Activated naive CD8-positive, alpha-beta T cell treated with anti-CD3 and anti-CD28 coated beads, Interleukin-2, amount 10 ng/mL, durations not matched to agents 7 days and 5 days (primary cell): ENCODE measurements at regions not wholly inside any gene's neighbourhood (a gene's known extent, or its start where the extent isn't known, plus 50 kb on each side); places are given as distances from the start of the nearest gene placed in this dataset.

Experiments
- ATAC-seq: fragments of 150-1000 bp; cut with Tn5 transposase; one replicate; pipeline ENCODE4 v1.10.0; 2021; ENCODE audit warnings: low read depth, moderate library complexity
- POLR2A ChIA-PET: fragments of 350-600 bp; sonication (Branson Sonifier 250); formaldehyde crosslinking; loops from one replicate; lab custom pipeline; 2021; ENCODE audit warnings: antibody characterized with exemption; lab: Charles Lee
- DNase-seq: peaks from one replicate; pipeline ENCODE4 v3.0.0; 2021
- H3K27ac Mint-ChIP-seq: one replicate; pipeline ENCODE4 v1.8.0; 2022; ENCODE audit warnings: mild to moderate bottlenecking, mixed read lengths
- H3K27me3 Mint-ChIP-seq: one replicate; pipeline ENCODE4 v1.8.0; 2022; ENCODE audit warnings: mild to moderate bottlenecking, moderate library complexity, mixed read lengths
- H3K36me3 Mint-ChIP-seq: one replicate; pipeline ENCODE4 v1.8.0; 2021; ENCODE audit warnings: mild to moderate bottlenecking, mixed read lengths
- H3K4me1 Mint-ChIP-seq: one replicate; pipeline ENCODE4 v1.8.0; 2021; ENCODE audit warnings: mixed read lengths
- H3K4me3 Mint-ChIP-seq: one replicate; pipeline ENCODE4 v1.8.0; 2022; ENCODE audit warnings: mild to moderate bottlenecking, moderate library complexity, mixed read lengths
- H3K9me3 Mint-ChIP-seq: one replicate; pipeline ENCODE4 v1.8.0; 2021; ENCODE audit warnings: mixed read lengths

DNA sequence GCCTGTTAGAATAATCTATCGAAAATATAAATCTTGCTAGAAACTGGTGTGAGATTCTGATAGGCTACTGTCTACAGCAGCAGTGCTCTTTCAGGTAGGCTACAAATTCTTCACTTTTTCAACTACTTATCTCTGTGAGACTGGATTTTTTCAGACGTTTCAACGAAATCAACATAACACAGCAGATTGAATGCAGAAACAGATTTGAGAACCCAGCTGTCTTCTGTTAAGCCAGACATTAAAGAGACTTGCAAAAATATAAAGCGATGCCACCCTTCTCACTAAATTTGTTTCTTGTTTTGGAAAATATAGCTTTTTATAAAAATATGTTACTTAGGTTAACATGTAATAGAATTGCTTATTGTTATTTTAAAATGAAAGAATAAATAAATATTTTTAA lies 140.6 kb upstream of the PHACTR1 start:
- DNase-seq: no peak
- H3K36me3 Mint-ChIP-seq: no peaks in the 10 kb centered on the region
- no peaks in the 10 kb centered on the region for H3K4me1 Mint-ChIP-seq
- no peak for ATAC-seq
- peaks cover 1% of the 10 kb centered on the region for H3K27me3 Mint-ChIP-seq
- H3K9me3 Mint-ChIP-seq: no peaks in the 10 kb centered on the region
- H3K4me3 Mint-ChIP-seq: no peak overlapping the region
- POLR2A ChIA-PET: no interaction called here
- no peak overlapping the region for H3K27ac Mint-ChIP-seq

DNA sequence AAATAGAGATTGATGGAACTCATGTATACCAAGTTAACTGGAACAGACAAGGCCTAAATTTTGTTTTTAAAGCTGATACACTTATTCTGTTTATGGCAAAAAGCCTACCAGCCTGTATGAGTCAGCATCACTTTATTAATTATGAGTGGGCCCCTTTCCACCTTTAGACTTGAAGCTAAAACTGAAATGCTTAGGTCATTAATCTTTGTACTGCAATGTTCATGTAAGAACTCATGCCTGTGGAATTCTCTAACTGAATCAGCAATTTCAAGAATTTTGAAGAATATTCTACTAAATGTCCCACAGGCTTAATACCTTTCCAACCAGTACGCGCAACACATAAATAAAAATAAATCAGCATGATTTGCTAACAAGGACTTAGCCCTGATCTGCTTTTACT lies 140.2 kb upstream of the PHACTR1 start:
- Mint-ChIP-seq H3K4me1 (no peaks in the 10 kb centered on the region), H3K27ac (no peak overlapping the region), H3K9me3 (no peaks in the 10 kb centered on the region), H3K36me3 (no peaks in the 10 kb centered on the region), H3K4me3 (no peak overlapping the region), H3K27me3 (peaks cover 1% of the 10 kb centered on the region)
- POLR2A ChIA-PET: no interaction called here
- DNase-seq: no peak
- ATAC-seq: no peak

DNA sequence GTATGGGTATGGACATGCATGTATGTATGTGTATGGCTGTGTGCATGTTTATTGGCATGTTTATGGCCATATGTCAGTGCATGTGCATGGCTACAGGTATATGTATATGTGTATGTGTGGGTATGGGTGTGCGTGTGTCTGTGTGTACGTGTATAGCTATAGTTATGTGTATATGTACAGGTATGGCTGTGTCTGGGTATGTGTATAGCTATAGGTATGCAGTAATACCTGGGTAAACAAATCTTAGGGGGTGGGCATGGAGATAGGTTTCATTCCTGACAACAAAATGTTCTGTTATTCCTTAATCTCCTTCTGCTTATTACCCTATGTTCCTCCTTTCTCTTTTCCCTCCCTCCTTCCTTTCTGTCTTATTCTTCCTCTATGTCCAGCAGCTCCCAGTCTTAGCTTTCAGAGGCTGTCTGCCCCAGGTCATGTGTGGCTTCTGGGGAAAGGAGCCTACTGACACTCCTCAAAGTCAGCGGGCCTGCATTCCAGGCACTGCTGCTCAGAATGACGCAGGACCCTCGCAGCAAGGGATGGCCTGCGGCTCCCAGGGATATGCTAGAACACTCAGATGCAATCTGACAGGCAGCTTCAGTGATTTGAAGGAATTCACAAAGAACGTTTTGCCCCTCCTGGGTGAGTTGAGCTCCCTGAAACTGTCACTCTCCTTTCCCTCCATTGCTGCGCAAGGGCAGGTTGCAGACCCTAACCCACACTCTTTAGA lies 139.3 kb upstream of the PHACTR1 start:
- Mint-ChIP-seq H3K4me3 (no peak overlapping the region), H3K4me1 (no peaks in the 10 kb centered on the region), H3K27me3 (peaks cover 2% of the 10 kb centered on the region), H3K27ac (no peak overlapping the region), H3K36me3 (no peaks in the 10 kb centered on the region), H3K9me3 (no peaks in the 10 kb centered on the region)
- DNase-seq (no peak), ATAC-seq (no peak)
- POLR2A ChIA-PET: no interaction called here

DNA sequence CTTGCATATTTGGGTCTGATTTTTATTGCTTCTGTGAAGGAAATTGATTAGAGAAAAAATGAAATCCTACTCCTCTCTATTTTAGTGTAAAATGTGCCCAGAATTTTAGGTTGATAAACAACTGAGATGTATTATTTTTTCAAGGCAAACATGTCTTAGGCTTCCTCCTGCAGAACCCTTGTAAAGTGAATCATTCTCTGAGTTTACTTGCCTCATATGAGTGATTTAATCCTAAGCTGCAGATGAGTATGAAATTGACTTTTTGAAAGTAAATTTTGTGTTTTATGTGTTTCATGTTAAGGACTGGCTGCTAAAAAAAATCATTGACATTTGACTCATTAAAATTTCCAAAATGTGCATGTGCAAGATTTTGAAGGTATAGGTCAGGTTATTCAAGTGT lies 138.5 kb upstream of the PHACTR1 start:
- ATAC-seq: no peak
- POLR2A ChIA-PET: no interaction called here
- H3K9me3 Mint-ChIP-seq: no peaks in the 10 kb centered on the region
- peaks cover 7% of the 10 kb centered on the region for H3K27me3 Mint-ChIP-seq
- H3K4me1 Mint-ChIP-seq: no peaks in the 10 kb centered on the region
- no peaks in the 10 kb centered on the region for H3K36me3 Mint-ChIP-seq
- DNase-seq: no peak
- H3K4me3 Mint-ChIP-seq: no peak overlapping the region
- H3K27ac Mint-ChIP-seq: no peak overlapping the region

DNA sequence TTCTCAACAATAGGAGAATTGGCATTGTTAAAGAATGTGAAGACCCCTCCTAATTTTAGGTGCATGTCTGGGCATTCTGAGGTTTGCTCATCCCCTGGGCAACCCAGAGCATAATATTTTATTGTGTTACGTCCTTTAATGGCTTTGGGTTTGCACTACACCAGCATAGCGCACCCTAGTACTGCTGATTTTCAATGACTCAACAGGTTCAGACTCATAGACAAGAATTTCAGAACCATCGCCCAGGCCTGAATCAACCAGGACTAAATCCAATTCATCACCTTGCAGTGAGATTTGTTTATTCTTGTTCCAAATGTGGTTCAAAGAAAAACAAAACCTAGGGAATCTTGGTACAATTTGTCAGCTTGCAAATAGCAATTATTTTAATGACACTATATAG lies 137.8 kb upstream of the PHACTR1 start:
- Mint-ChIP-seq H3K4me1 (no peaks in the 10 kb centered on the region), H3K4me3 (no peak overlapping the region), H3K27me3 (peaks cover 7% of the 10 kb centered on the region), H3K9me3 (no peaks in the 10 kb centered on the region), H3K36me3 (no peaks in the 10 kb centered on the region), H3K27ac (no peak overlapping the region)
- POLR2A ChIA-PET: no interaction called here
- no peak for ATAC-seq
- DNase-seq: no peak

DNA sequence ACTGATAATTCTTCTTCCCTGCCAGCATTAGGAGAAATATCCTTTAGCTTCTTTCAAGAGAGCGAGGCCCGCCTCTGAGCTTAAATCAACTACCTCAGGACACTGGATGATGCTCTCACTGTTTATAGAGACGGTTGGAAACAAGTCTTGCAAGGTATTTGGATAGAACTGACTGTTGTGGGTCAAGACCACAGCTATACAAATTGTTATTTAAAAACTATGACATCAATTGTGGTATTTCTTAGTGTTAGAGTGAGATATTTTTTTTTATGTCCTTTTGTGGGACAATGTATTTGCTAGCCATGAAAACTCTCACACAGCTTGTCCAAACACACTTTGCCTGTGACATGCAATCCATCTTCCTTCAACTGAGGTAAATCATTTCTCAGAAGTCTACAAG lies 136.3 kb upstream of the PHACTR1 start:
- Mint-ChIP-seq H3K4me3 (no peak overlapping the region), H3K9me3 (no peaks in the 10 kb centered on the region), H3K27me3 (peaks cover 12% of the 10 kb centered on the region), H3K27ac (no peak overlapping the region), H3K36me3 (no peaks in the 10 kb centered on the region), H3K4me1 (no peaks in the 10 kb centered on the region)
- DNase-seq: no peak
- POLR2A ChIA-PET: no interaction called here
- ATAC-seq: no peak

DNA sequence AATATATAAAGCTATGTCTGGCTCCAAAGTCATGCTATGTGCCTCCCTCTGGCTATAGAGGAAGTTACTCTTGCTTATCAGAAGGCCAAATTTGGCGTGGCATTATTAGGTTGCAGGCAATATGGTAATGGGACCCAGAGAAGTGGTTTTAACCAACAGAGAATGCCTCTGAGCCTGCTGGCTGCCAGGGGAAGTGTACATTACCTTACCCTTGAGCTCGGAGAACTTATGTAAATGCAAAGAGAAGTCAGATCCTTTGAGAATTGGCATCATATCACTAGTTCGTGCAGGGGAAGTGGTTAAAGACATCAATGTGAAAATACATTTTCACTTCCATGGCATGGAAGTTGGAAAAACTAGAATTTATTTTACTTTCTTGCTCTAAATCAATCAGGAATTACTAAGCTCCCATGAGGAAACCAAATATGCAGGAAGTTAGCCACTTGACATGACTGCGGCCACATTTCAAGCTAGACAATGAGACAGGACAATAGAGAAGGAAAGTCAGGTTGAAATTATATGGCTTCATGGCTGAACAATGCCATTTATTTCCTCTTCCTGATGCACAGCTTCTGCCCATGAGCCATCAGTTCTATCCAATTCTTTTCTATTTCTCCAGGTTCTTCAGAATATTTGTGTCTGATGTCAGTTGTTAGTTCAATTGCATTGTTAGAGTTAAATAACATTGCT lies 134.0 kb upstream of the PHACTR1 start:
- H3K36me3 Mint-ChIP-seq: no peaks in the 10 kb centered on the region
- no peak overlapping the region for H3K27ac Mint-ChIP-seq
- ATAC-seq: no peak
- DNase-seq: no peak
- peaks cover 12% of the 10 kb centered on the region for H3K27me3 Mint-ChIP-seq
- H3K4me3 Mint-ChIP-seq: no peak overlapping the region
- no peaks in the 10 kb centered on the region for H3K9me3 Mint-ChIP-seq
- H3K4me1 Mint-ChIP-seq: no peaks in the 10 kb centered on the region
- POLR2A ChIA-PET: no interaction called here

DNA sequence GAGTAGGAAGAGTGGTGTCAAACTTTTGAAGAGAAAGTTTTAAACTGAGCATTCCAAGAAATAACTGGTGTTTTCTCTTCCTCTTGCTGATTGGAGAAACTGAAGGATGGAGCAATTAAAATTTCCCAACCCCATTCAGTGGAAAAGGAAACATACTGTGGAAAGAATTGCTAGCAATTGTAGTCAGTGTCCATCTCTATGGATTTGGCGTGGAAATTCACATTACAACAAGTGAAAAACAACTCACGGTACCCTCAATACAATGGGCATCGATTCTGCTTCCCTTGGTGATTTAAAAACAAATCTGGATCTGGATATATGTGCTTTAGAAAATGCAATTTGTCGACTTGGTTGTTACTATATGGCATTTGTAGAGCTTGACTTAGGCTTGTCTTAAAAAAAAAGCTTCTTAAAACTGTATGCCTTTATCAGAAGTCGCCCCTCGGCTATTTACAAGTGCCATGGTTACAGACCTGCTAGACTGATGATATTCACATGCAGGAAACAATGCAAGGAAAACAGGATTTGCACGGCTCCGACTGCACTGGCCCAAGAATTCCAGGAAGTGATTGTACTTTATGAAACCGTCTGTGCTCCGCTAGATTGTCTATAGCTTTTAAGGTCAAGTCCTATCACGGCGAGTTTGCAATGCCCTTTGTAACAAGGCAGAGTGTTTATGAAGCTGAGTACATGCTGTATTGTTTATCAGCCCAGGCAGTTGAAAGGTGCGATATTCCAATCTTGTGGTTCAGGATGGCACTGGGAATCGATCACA lies 131.7 kb upstream of the PHACTR1 start:
- ATAC-seq (no peak), DNase-seq (no peak)
- H3K27me3 Mint-ChIP-seq: peaks cover 25% of the 10 kb centered on the region
- no peak overlapping the region for H3K4me3 Mint-ChIP-seq
- no peaks in the 10 kb centered on the region for H3K36me3 Mint-ChIP-seq
- POLR2A ChIA-PET: no interaction called here
- no peaks in the 10 kb centered on the region for H3K9me3 Mint-ChIP-seq
- no peak overlapping the region for H3K27ac Mint-ChIP-seq
- H3K4me1 Mint-ChIP-seq: no peaks in the 10 kb centered on the region

DNA sequence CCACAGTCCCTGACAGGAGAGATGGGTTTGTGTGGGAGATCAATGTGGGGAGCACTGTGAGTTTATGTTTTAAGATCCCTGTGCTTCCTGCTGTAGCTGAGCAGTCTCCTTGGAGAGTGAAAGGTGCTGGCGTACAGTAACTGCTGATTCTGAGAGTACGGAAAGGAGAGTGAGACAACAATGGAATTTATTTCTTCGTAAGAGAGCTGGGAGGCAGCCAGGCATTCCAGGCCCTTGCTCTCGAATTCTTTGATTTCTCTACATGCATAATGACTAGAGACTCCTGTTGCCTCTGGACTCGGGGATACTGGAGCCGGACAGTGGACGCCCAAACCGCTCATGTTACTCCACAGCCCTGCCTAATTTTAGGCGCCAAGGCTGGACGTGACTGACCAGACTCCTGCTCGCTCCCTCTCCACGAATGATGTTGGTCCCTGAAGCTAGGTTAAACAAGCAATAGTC lies 131.0 kb upstream of the PHACTR1 start:
- ATAC-seq (no peak), DNase-seq (no peak)
- no peak overlapping the region for H3K4me3 Mint-ChIP-seq
- no peaks in the 10 kb centered on the region for H3K9me3 Mint-ChIP-seq
- no peak overlapping the region for H3K27ac Mint-ChIP-seq
- H3K36me3 Mint-ChIP-seq: no peaks in the 10 kb centered on the region
- POLR2A ChIA-PET: no interaction called here
- peaks cover 28% of the 10 kb centered on the region for H3K27me3 Mint-ChIP-seq
- no peaks in the 10 kb centered on the region for H3K4me1 Mint-ChIP-seq

DNA sequence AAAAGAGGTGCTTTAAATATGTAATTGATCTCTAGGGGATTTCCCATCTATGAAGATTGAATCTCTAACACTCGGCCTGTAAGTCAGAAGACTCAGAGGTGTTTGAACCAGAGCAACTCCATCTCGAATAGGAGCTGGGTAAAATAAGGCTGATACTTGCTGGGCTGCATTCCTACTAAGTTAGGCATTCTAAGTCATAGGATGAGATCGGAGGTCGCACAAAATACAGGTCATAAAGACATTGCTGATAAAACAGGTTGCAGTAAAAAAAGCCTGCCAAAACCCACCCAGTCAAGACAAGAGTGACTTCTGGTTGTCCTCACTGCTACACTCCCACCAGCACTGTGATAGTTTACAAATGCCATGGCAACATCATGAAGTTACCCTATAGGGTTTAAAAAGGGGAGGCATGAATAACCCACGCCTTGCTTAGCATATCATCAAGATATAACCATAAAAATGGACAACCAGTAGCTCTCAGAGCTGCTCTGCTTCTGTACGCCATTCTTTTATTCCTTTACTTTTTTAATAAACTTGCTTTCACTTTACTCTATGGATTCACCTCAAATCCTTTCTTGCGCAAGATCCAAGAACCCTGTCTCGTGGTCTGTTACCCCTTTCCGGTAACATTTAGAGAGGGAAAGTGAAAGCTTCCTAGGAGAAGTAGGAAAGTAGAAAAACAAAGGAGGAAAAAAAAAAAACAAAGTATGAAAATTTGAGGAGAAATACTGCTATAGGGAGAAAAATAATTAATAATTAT lies 129.7 kb upstream of the PHACTR1 start:
- POLR2A ChIA-PET: no interaction called here
- peaks cover 28% of the 10 kb centered on the region for H3K27me3 Mint-ChIP-seq
- H3K9me3 Mint-ChIP-seq: no peaks in the 10 kb centered on the region
- H3K4me3 Mint-ChIP-seq: no peak overlapping the region
- no peaks in the 10 kb centered on the region for H3K36me3 Mint-ChIP-seq
- no peak for DNase-seq
- H3K27ac Mint-ChIP-seq: no peak overlapping the region
- no peak for ATAC-seq
- H3K4me1 Mint-ChIP-seq: no peaks in the 10 kb centered on the region

DNA sequence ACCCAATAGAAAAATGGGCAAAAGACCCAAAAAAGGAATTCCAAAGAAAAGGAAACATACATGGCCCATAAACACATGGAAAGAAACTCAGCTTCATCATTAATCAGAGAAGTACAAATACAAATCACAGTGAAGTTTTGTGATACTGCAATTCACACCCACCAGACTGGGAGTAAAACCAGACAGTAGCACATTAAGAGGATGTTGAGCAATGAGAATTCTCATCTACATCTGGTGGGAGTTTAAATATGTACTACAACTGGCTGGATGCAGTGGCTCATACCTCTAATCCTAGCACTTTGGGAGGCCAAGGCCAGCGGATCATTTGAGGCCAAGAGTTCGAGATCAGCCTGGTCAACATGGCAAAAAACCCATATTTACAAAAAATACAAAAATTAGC lies 125.7 kb upstream of the PHACTR1 start:
- DNase-seq: no peak
- Mint-ChIP-seq H3K4me1 (no peaks in the 10 kb centered on the region), H3K9me3 (no peaks in the 10 kb centered on the region), H3K36me3 (no peaks in the 10 kb centered on the region), H3K27me3 (peaks cover 27% of the 10 kb centered on the region), H3K27ac (no peak overlapping the region), H3K4me3 (no peak overlapping the region)
- ATAC-seq: no peak
- POLR2A ChIA-PET: no interaction called here

DNA sequence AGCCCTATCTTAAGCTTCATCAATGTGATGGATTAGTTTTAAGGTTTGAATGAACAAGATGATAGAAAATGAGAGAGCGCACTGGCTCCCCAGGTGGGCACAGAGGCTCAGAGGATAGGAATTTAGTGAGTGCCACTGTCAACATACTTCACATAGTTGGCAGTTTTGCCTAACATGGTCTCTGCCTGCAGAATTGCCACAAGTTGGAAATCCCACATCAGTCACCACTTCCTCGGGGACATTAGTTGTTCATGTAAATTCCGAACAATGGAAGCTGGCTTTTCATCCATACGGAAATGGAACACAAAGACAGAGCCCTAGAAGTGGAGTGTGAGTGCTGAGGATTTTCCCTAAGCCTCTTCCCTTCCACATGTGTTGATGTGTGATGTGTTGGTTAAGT lies 123.9 kb upstream of the PHACTR1 start:
- no peaks in the 10 kb centered on the region for H3K36me3 Mint-ChIP-seq
- ATAC-seq (no peak), DNase-seq (no peak)
- no peaks in the 10 kb centered on the region for H3K4me1 Mint-ChIP-seq
- no peaks in the 10 kb centered on the region for H3K9me3 Mint-ChIP-seq
- POLR2A ChIA-PET: no interaction called here
- no peak overlapping the region for H3K27ac Mint-ChIP-seq
- peaks cover 27% of the 10 kb centered on the region for H3K27me3 Mint-ChIP-seq
- no peak overlapping the region for H3K4me3 Mint-ChIP-seq

DNA sequence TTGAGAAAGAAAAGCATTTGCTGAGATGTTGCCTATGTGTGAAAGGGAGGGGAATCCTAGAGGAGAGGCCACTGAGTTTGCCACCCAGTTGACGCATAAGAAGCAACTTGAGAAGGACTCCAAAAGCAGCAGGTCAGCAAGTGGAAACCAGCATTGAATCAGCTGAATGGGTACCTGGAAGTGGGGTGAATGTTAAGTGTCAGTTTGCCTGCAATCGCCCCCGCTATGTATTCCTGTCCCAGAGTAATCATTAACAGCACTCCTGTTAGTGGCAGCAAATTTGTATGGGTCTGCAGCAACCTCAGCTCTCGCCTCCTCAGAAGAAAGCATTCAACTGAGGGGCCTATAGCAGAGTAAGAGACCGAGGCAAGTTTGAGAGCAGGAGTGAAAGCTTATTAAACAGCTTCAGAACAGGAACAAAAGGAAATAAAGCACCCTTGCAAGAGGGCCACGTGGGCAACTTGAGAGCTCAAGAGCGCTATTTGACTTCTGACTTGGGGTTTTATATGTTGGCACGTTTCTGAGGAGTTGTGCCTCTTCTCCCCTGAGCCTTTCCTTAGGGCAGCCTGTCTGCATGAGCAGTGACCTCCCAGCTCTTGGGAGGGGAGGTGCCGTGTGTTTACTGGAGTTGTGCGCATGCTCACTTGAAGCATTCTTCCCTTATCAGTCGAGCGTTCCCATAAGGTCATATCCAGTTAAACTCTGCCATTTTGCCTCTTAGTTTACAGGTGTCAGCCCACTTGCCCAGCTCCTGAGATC lies 122.6 kb upstream of the PHACTR1 start:
- Mint-ChIP-seq H3K4me3 (no peak overlapping the region), H3K4me1 (no peaks in the 10 kb centered on the region), H3K27ac (no peak overlapping the region), H3K27me3 (peaks cover 18% of the 10 kb centered on the region), H3K36me3 (no peaks in the 10 kb centered on the region), H3K9me3 (no peaks in the 10 kb centered on the region)
- ATAC-seq (no peak), DNase-seq (no peak)
- POLR2A ChIA-PET: no interaction called here
